ENCODE measurements at regions not wholly inside any gene's neighbourhood (a gene's known extent, or its start where the extent isn't known, plus 50 kb on each side); places are given as distances from the start of the nearest gene placed in this dataset.

GRCh38 chr3:64417816-64418215 is 192.6 kb upstream of the PRICKLE2 start:
- no peak overlapping the region for H3K4me3 ChIP-seq (ENCODE audit: low read length)
- no peaks in the 10 kb centered on the region for H3K4me1 ChIP-seq (ENCODE audit: insufficient read depth, low read length)
- peaks cover 2% of the 10 kb centered on the region for H3K27me3 ChIP-seq (ENCODE audit: insufficient read depth, low read length)
- no peaks in the 10 kb centered on the region for H3K9me3 ChIP-seq (ENCODE audit: low read depth, low read length)

DNA sequence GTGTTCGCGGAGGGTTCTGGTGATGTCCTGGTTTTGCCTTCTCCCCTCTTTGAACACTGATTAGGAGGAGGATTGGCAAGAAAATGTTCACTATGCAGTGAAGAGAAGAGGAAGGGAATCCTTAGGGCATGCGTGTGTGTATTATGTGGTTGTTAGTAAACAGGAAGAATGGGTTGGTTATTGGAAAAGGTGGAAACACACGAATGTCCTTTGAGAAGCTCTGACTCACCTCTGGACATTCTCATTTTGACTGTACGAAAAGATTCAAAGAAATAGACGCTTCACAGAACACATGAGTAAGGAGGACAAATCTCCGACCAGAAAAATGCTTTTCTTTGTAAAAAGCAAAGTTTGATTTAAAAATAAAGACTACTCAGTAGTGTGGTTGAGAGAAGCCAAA is 188.8 kb upstream of the PRICKLE2 start:
- Histone ChIP-seq H3K9me3 (ENCODE audit: low read depth, low read length) (no peaks in the 10 kb centered on the region), H3K4me3 (ENCODE audit: low read length) (no peak overlapping the region), H3K4me1 (ENCODE audit: insufficient read depth, low read length) (no peaks in the 10 kb centered on the region), H3K27me3 (ENCODE audit: insufficient read depth, low read length) (peaks cover 2% of the 10 kb centered on the region)

DNA sequence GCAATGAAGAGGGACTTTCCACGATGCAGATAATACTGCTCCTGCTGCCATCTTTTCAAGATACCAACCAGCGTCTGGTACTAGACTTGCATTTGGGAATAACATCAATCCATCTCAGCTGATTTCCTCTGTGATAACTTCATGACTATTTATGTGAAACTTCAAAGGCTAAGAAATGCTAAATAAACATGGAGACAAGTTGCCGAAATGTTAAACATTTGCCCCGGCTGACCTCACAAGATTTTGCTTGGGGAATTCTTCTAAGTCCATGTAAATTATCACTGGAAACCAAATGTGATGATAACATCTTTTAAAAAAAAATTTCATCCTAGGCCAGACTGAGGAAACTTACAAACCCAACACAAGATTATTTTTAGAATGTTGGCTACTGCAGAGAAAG is 185.8 kb upstream of the PRICKLE2 start:
- Histone ChIP-seq H3K4me1 (ENCODE audit: insufficient read depth, low read length) (no peaks in the 10 kb centered on the region), H3K27me3 (ENCODE audit: insufficient read depth, low read length) (peaks cover 2% of the 10 kb centered on the region), H3K4me3 (ENCODE audit: low read length) (no peak overlapping the region), H3K9me3 (ENCODE audit: low read depth, low read length) (no peaks in the 10 kb centered on the region)

DNA sequence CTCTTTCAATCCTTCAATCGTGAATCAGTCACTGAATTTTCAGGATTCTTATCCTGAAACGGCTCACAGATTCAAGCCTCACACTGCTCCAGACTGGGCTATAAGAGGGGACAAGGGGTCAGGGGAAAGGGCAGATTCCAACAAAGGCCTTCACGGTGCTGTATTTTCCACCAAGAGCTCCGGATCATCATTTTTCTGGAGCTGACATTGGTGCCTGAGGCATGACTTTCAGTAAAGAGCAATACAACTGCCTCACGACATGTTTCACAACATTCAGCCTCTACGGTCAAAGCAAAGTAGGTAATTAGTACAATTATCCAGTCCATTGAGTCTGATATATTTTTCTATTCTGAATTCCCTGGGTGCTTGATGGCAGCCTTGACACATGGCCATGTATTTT is 185.0 kb upstream of the PRICKLE2 start:
- Histone ChIP-seq H3K9me3 (ENCODE audit: low read depth, low read length) (no peaks in the 10 kb centered on the region), H3K4me1 (ENCODE audit: insufficient read depth, low read length) (no peaks in the 10 kb centered on the region), H3K4me3 (ENCODE audit: low read length) (no peak overlapping the region), H3K27me3 (ENCODE audit: insufficient read depth, low read length) (peaks cover 2% of the 10 kb centered on the region)

- Histone ChIP-seq H3K4me1 (ENCODE audit: insufficient read depth, low read length) (no peaks in the 10 kb centered on the region), H3K27me3 (ENCODE audit: insufficient read depth, low read length) (no peaks in the 10 kb centered on the region)
Measured at GRCh38 chr3:64408770-64409169, 183.5 kb upstream of the PRICKLE2 start.

DNA sequence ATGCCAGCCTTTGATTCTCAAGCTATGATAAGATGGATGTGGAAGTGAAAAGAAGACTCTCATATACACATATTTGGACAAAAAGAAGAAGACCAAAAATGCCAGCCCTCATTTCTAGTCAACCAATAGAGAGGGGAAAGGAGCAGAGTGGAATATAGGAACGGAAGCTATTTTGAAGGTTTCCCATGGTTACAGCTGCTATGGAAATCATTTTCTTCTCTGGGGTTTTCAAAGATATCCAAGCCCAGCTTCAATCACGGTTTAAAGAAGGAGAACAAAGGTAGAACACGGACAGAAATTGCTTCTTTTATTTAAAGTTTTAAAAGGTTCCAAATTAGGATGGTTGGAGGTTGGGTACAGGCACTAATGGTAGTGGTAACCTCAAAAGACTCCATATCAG is 181.0 kb upstream of the PRICKLE2 start:
- Histone ChIP-seq H3K9me3 (ENCODE audit: low read depth, low read length) (no peaks in the 10 kb centered on the region), H3K4me1 (ENCODE audit: insufficient read depth, low read length) (no peaks in the 10 kb centered on the region), H3K27me3 (ENCODE audit: insufficient read depth, low read length) (no peaks in the 10 kb centered on the region), H3K4me3 (ENCODE audit: low read length) (no peak overlapping the region)

More at GRCh38 chr3:64408770-64409169, 183.5 kb upstream of the PRICKLE2 start:
- Histone ChIP-seq H3K4me3 (ENCODE audit: low read length) (no peak overlapping the region), H3K9me3 (ENCODE audit: low read depth, low read length) (no peaks in the 10 kb centered on the region)

GRCh38 chr3:64405211-64405835 is 180.1 kb upstream of the PRICKLE2 start:
- Histone ChIP-seq H3K27me3 (ENCODE audit: insufficient read depth, low read length) (no peaks in the 10 kb centered on the region), H3K9me3 (ENCODE audit: low read depth, low read length) (no peaks in the 10 kb centered on the region), H3K4me1 (ENCODE audit: insufficient read depth, low read length) (no peaks in the 10 kb centered on the region), H3K4me3 (ENCODE audit: low read length) (no peak overlapping the region)

GRCh38 chr3:64400706-64401105 is 175.4 kb upstream of the PRICKLE2 start:
- Histone ChIP-seq H3K4me3 (ENCODE audit: low read length) (no peak overlapping the region), H3K27me3 (ENCODE audit: insufficient read depth, low read length) (no peaks in the 10 kb centered on the region), H3K4me1 (ENCODE audit: insufficient read depth, low read length) (no peaks in the 10 kb centered on the region), H3K9me3 (ENCODE audit: low read depth, low read length) (no peaks in the 10 kb centered on the region)

GRCh38 chr3:64399205-64399800 is 174.0 kb upstream of the PRICKLE2 start:
- no peak overlapping the region for H3K4me3 ChIP-seq (ENCODE audit: low read length)
- no peaks in the 10 kb centered on the region for H3K27me3 ChIP-seq (ENCODE audit: insufficient read depth, low read length)
- no peaks in the 10 kb centered on the region for H3K4me1 ChIP-seq (ENCODE audit: insufficient read depth, low read length)
- H3K9me3 ChIP-seq (ENCODE audit: low read depth, low read length), result no peaks in the 10 kb centered on the region

DNA sequence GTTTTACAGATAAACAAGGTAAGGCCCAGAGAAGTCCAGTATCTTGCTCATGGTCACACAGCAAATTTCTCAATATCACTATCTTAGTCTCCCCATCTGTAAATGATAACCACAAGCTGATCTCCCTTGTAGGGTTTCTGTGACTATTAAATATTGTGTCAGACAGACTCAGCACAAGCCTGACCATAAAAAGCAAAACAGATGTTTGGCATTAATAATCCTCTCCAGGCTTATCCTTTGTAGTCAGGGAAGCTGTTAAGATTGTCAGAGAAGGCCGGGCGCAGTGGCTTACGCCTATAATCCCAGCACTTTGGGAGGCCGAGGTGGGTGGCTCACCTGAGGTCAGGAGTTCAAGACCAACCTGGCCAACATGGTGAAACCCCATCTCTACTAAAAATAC is 173.2 kb upstream of the PRICKLE2 start:
- no peaks in the 10 kb centered on the region for H3K4me1 ChIP-seq (ENCODE audit: insufficient read depth, low read length)

GRCh38 chr3:64398006-64398405 is 172.7 kb upstream of the PRICKLE2 start:
- H3K4me1 ChIP-seq (ENCODE audit: insufficient read depth, low read length), result no peaks in the 10 kb centered on the region
- H3K27me3 ChIP-seq (ENCODE audit: insufficient read depth, low read length), result no peaks in the 10 kb centered on the region

More for the DNA sequence above, 173.2 kb upstream of the PRICKLE2 start:
- Histone ChIP-seq H3K27me3 (ENCODE audit: insufficient read depth, low read length) (no peaks in the 10 kb centered on the region), H3K4me3 (ENCODE audit: low read length) (no peak overlapping the region), H3K9me3 (ENCODE audit: low read depth, low read length) (no peaks in the 10 kb centered on the region)

DNA sequence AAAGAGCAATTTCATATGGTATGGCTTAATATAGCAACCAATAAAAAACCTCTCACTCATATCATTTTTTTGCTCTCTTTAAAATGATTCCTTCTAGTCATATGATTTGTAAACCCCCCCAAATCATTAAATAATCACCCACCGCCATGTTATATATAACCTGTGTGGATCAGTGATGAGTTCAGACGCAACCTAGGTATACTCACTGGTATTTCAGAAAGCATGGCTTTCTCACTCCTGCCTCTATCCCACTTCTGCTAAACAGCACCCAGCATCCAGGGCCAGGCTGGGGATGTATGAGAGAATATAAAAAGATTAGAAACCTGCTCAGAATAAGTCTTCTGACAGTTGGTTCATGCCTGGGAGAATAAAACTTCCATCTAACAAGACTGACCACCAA is 172.3 kb upstream of the PRICKLE2 start:
- no peaks in the 10 kb centered on the region for H3K9me3 ChIP-seq (ENCODE audit: low read depth, low read length)
- no peak overlapping the region for H3K4me3 ChIP-seq (ENCODE audit: low read length)
- H3K27me3 ChIP-seq (ENCODE audit: insufficient read depth, low read length), result no peaks in the 10 kb centered on the region
- no peaks in the 10 kb centered on the region for H3K4me1 ChIP-seq (ENCODE audit: insufficient read depth, low read length)

More at GRCh38 chr3:64398006-64398405, 172.7 kb upstream of the PRICKLE2 start:
- no peak overlapping the region for H3K4me3 ChIP-seq (ENCODE audit: low read length)
- H3K9me3 ChIP-seq (ENCODE audit: low read depth, low read length), result no peaks in the 10 kb centered on the region

DNA sequence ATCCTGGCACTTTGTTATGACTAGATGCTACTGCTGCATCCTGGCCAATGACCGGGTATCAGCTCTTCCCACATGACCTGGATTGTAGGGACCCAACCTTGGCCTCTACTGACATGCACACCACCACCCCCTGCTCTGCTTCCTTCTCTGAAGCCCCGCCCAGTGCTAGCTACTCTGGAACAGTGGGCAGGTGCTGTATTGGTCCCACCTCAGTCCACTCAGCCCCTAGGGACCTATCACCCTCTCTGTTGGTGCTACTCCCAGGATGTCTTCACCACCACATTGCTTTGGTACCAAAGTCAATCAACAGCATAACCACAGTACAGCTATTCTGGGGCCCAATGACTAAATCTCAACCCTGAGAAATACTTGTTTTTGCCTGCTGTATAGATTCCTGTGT is 170.2 kb upstream of the PRICKLE2 start:
- Histone ChIP-seq H3K9me3 (ENCODE audit: low read depth, low read length) (no peaks in the 10 kb centered on the region), H3K27me3 (ENCODE audit: insufficient read depth, low read length) (no peaks in the 10 kb centered on the region), H3K4me3 (ENCODE audit: low read length) (no peak overlapping the region), H3K4me1 (ENCODE audit: insufficient read depth, low read length) (no peaks in the 10 kb centered on the region)

- Histone ChIP-seq H3K4me3 (ENCODE audit: low read length) (no peak overlapping the region), H3K9me3 (ENCODE audit: low read depth, low read length) (no peaks in the 10 kb centered on the region), H3K4me1 (ENCODE audit: insufficient read depth, low read length) (no peaks in the 10 kb centered on the region)
Measured at GRCh38 chr3:64393193-64393592, 167.9 kb upstream of the PRICKLE2 start.

GRCh38 chr3:64392001-64392400 is 166.7 kb upstream of the PRICKLE2 start:
- Histone ChIP-seq H3K4me3 (ENCODE audit: low read length) (no peak overlapping the region), H3K4me1 (ENCODE audit: insufficient read depth, low read length) (no peaks in the 10 kb centered on the region), H3K27me3 (ENCODE audit: insufficient read depth, low read length) (no peaks in the 10 kb centered on the region), H3K9me3 (ENCODE audit: low read depth, low read length) (no peaks in the 10 kb centered on the region)

More at GRCh38 chr3:64393193-64393592, 167.9 kb upstream of the PRICKLE2 start:
- no peaks in the 10 kb centered on the region for H3K27me3 ChIP-seq (ENCODE audit: insufficient read depth, low read length)

- Histone ChIP-seq H3K4me3 (ENCODE audit: low read length) (no peak overlapping the region), H3K9me3 (ENCODE audit: low read depth, low read length) (no peaks in the 10 kb centered on the region), H3K27me3 (ENCODE audit: insufficient read depth, low read length) (no peaks in the 10 kb centered on the region), H3K4me1 (ENCODE audit: insufficient read depth, low read length) (no peaks in the 10 kb centered on the region)
Measured at GRCh38 chr3:64390893-64391292, 165.6 kb upstream of the PRICKLE2 start.

Data from mononuclear cell (primary cell).